Astrocyte (in vitro differentiated cells and primary cell): ENCODE measurements at regions not wholly inside any gene's neighbourhood (a gene's known extent, or its start where the extent isn't known, plus 50 kb on each side); places are given as distances from the start of the nearest gene placed in this dataset.

ENCODE experiments used
- DNase-seq: peaks from one replicate; pipeline ENCODE4 v3.0.0-alpha.2; 2010; ENCODE audit warnings: low read depth
- FAIRE-seq: peaks from 2 replicates; lab custom pipeline; 2011; peaks lifted over from hg19 to GRCh38; lab: Jason Lieb, UNC
- H2AFZ ChIP-seq: 2 replicates; pipeline ENCODE4 v1.6.0; 2012; ENCODE audit warnings: low read depth, low read length, inconsistent platforms
- H3K27ac ChIP-seq: 2 replicates; pipeline ENCODE4 v1.5.1; 2011; ENCODE audit warnings: low read depth, low read length, inconsistent platforms
- H3K27me3 ChIP-seq: 2 replicates; pipeline ENCODE4 v1.6.0; 2011; ENCODE audit warnings: low read length, inconsistent platforms; ENCODE audit not compliant: insufficient read depth
- H3K36me3 ChIP-seq: 2 replicates; pipeline ENCODE4 v1.5.1; 2011; ENCODE audit warnings: low read length, inconsistent platforms; ENCODE audit not compliant: insufficient read depth
- H3K4me1 ChIP-seq: 2 replicates; pipeline ENCODE4 v1.5.1; 2011; ENCODE audit warnings: low read length, inconsistent platforms; ENCODE audit not compliant: insufficient read depth
- H3K4me2 ChIP-seq: 2 replicates; pipeline ENCODE4 v1.6.0; 2012; ENCODE audit warnings: low read length, inconsistent platforms
- H3K4me3 ChIP-seq: 2 replicates; pipeline ENCODE4 v1.5.1; 2011; ENCODE audit warnings: low read depth, mild to moderate bottlenecking, low read length, inconsistent platforms; ENCODE audit not compliant: insufficient read depth
- H3K79me2 ChIP-seq: 2 replicates; pipeline ENCODE4 v1.6.0; 2012; ENCODE audit warnings: mild to moderate bottlenecking, low read length, inconsistent platforms; ENCODE audit not compliant: insufficient read depth
- H3K9ac ChIP-seq: 2 replicates; pipeline ENCODE4 v1.6.0; 2012; ENCODE audit warnings: mild to moderate bottlenecking, low read length, inconsistent platforms
- H3K9me3 ChIP-seq: 2 replicates; pipeline ENCODE4 v1.5.1; 2012; ENCODE audit warnings: low read depth, mild to moderate bottlenecking, low read length, inconsistent platforms; ENCODE audit not compliant: insufficient read depth
- H4K20me1 ChIP-seq: 2 replicates; pipeline ENCODE4 v1.6.0; 2012; ENCODE audit warnings: low read length, inconsistent platforms; ENCODE audit not compliant: insufficient read depth
- H3K27ac Mint-ChIP-seq: one replicate; pipeline ENCODE4 v1.8.0; 2021; ENCODE audit warnings: mild to moderate bottlenecking, mixed read lengths; ENCODE audit not compliant: unreplicated experiment
- H3K27me3 Mint-ChIP-seq: one replicate; pipeline ENCODE4 v1.8.0; 2021; ENCODE audit warnings: low read depth, mixed read lengths; ENCODE audit not compliant: unreplicated experiment
- H3K36me3 Mint-ChIP-seq: one replicate; pipeline ENCODE4 v1.8.0; 2021; ENCODE audit warnings: low read depth, mixed read lengths; ENCODE audit not compliant: unreplicated experiment
- H3K4me1 Mint-ChIP-seq: one replicate; pipeline ENCODE4 v1.8.0; 2021; ENCODE audit warnings: low read depth, mixed read lengths; ENCODE audit not compliant: unreplicated experiment
- H3K4me3 Mint-ChIP-seq: one replicate; pipeline ENCODE4 v1.8.0; 2021; ENCODE audit warnings: mild to moderate bottlenecking, moderate library complexity, mixed read lengths; ENCODE audit not compliant: unreplicated experiment
- H3K9me3 Mint-ChIP-seq: one replicate; pipeline ENCODE4 v1.8.0; 2021; ENCODE audit warnings: mild to moderate bottlenecking, mixed read lengths; ENCODE audit not compliant: unreplicated experiment
- EZH2 ChIP-seq: IDR thresholded peaks from 2 replicates; pipeline ENCODE4 v1.6.1; 2012; ENCODE audit warnings: mild to moderate bottlenecking, low read length, inconsistent platforms; ENCODE audit not compliant: insufficient read depth
- TF ChIP-seq, protein P1 (sequence below): IDR thresholded peaks from 2 replicates; pipeline ENCODE4 v1.5.1; 2011; ENCODE audit warnings: low read depth, mild to moderate bottlenecking, inconsistent platforms, low read length, moderate library complexity; ENCODE audit not compliant: insufficient read depth

GRCh38 chr5:77871946-77872345, 95.8 kb upstream of the TBCA start:
- no peak overlapping the region for H2AFZ ChIP-seq
- H3K27me3 ChIP-seq = peaks cover 2% of the 10 kb centered on the region
- TF ChIP-seq EZH2 = no peak
- TF ChIP-seq, protein P1, sequence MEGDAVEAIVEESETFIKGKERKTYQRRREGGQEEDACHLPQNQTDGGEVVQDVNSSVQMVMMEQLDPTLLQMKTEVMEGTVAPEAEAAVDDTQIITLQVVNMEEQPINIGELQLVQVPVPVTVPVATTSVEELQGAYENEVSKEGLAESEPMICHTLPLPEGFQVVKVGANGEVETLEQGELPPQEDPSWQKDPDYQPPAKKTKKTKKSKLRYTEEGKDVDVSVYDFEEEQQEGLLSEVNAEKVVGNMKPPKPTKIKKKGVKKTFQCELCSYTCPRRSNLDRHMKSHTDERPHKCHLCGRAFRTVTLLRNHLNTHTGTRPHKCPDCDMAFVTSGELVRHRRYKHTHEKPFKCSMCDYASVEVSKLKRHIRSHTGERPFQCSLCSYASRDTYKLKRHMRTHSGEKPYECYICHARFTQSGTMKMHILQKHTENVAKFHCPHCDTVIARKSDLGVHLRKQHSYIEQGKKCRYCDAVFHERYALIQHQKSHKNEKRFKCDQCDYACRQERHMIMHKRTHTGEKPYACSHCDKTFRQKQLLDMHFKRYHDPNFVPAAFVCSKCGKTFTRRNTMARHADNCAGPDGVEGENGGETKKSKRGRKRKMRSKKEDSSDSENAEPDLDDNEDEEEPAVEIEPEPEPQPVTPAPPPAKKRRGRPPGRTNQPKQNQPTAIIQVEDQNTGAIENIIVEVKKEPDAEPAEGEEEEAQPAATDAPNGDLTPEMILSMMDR = no peak
- no peaks in the 10 kb centered on the region for H3K4me1 Mint-ChIP-seq
- peaks cover 17% of the 10 kb centered on the region for H3K27me3 Mint-ChIP-seq
- peaks cover 2% of the 10 kb centered on the region for H3K36me3 Mint-ChIP-seq
- DNase-seq = no peak
- H3K9me3 ChIP-seq = no peaks in the 10 kb centered on the region
- no peaks in the 10 kb centered on the region for H3K4me1 ChIP-seq
- H4K20me1 ChIP-seq = no peaks in the 10 kb centered on the region
- no peak overlapping the region for H3K27ac ChIP-seq
- H3K9me3 Mint-ChIP-seq = no peaks in the 10 kb centered on the region
- no peak overlapping the region for H3K4me3 ChIP-seq
- no peaks in the 10 kb centered on the region for H3K36me3 ChIP-seq
- H3K4me3 Mint-ChIP-seq = no peak overlapping the region
- no peak overlapping the region for H3K4me2 ChIP-seq
- H3K27ac Mint-ChIP-seq = no peak overlapping the region
- FAIRE-seq = no peak
- H3K9ac ChIP-seq = no peak overlapping the region
- no peaks in the 10 kb centered on the region for H3K79me2 ChIP-seq

DNA sequence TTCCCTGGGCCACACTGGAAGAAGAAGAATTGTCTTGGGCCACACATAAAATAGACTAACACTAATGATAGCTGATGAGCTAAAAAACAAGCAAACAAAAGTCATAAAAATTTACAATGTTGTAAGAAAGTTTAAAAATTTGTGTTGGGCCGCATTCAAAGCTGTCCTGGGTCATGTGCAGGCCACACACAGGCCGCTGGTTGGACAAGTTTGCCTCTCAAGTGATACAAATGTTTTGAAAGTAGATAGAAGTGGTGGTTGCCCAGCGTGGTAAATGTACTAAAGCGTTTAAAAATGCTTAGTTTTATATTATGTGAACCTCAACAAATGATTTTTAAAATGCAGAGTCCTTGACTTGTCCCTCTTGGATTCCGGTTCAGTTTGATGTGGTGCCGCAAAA, 94.9 kb upstream of the TBCA start:
- H3K36me3 ChIP-seq = no peaks in the 10 kb centered on the region
- Mint-ChIP-seq H3K4me3 (no peak overlapping the region), H3K4me1 (no peaks in the 10 kb centered on the region), H3K9me3 (no peaks in the 10 kb centered on the region), H3K36me3 (peaks cover 2% of the 10 kb centered on the region), H3K27me3 (peaks cover 13% of the 10 kb centered on the region), H3K27ac (no peak overlapping the region)
- H3K27ac ChIP-seq = no peak overlapping the region
- no peak overlapping the region for H3K4me2 ChIP-seq
- no peak overlapping the region for H3K4me3 ChIP-seq
- no peak for TF ChIP-seq EZH2
- TF ChIP-seq, protein P1 = no peak
- H3K9ac ChIP-seq = no peak overlapping the region
- H3K79me2 ChIP-seq = no peaks in the 10 kb centered on the region
- no peak overlapping the region for H2AFZ ChIP-seq
- no peaks in the 10 kb centered on the region for H3K4me1 ChIP-seq
- FAIRE-seq (no peak), DNase-seq (no peak)
- peaks cover 2% of the 10 kb centered on the region for H3K27me3 ChIP-seq
- no peaks in the 10 kb centered on the region for H3K9me3 ChIP-seq
- H4K20me1 ChIP-seq = no peaks in the 10 kb centered on the region

GRCh38 chr5:77869116-77869798, 93.1 kb upstream of the TBCA start:
- Histone ChIP-seq H3K9me3 (no peaks in the 10 kb centered on the region), H2AFZ (no peak overlapping the region), H3K4me1 (no peaks in the 10 kb centered on the region), H3K9ac (no peak overlapping the region), H3K27ac (no peak overlapping the region), H4K20me1 (no peaks in the 10 kb centered on the region), H3K36me3 (no peaks in the 10 kb centered on the region), H3K79me2 (no peaks in the 10 kb centered on the region), H3K4me3 (no peak overlapping the region), H3K4me2 (no peak overlapping the region), H3K27me3 (peaks cover 4% of the 10 kb centered on the region)
- no peaks in the 10 kb centered on the region for H3K36me3 Mint-ChIP-seq
- DNase-seq = no peak
- no peak for FAIRE-seq
- peaks cover 7% of the 10 kb centered on the region for H3K27me3 Mint-ChIP-seq
- TF ChIP-seq EZH2 = no peak
- TF ChIP-seq, protein P1 = no peak
- H3K4me1 Mint-ChIP-seq = no peaks in the 10 kb centered on the region
- H3K27ac Mint-ChIP-seq = no peak overlapping the region
- H3K9me3 Mint-ChIP-seq = peaks cover 4% of the 10 kb centered on the region
- H3K4me3 Mint-ChIP-seq = no peak overlapping the region
